HCT116 (cell line): ENCODE measurements at regions not wholly inside any gene's neighbourhood (a gene's known extent, or its start where the extent isn't known, plus 50 kb on each side); places are given as distances from the start of the nearest gene placed in this dataset.

ENCODE experiments used
- ATAC-seq: fragments of 200-7000 bp; cut with Tn5 transposase; 2 replicates; pipeline ENCODE4 v1.9.1; 2020; ENCODE audit warnings: mild to moderate bottlenecking, moderate library complexity
- BruUV-seq: library from RNA; stranded (reverse); fragments of 400-500 nt; replicated peaks from 2 replicates; lab custom pipeline; 2021; lab: Mats Ljungman, UMichigan
- CTCF ChIA-PET: fragments of 300-600 bp; sonication (Branson Sonifier 250); formaldehyde crosslinking; loops from one replicate; lab custom pipeline; 2021; ENCODE audit warnings: antibody characterized with exemption; lab: Charles Lee
- POLR2A ChIA-PET: fragments of 300-600, 350-600 bp; sonication (Branson Sonifier 250); formaldehyde crosslinking; loops from one replicate; lab custom pipeline; 2021; ENCODE audit warnings: antibody characterized with exemption; lab: Charles Lee
- RAD21 ChIA-PET, 2 experiments: fragments of 300-600 bp; sonication (Branson Sonifier 250); formaldehyde crosslinking; loops; one replicate each; lab custom pipeline; 2023; ENCODE audit warnings: low total read pairs in 2 of 2; ENCODE audit not compliant: uncharacterized antibody in 2 of 2, unreplicated experiment in 2 of 2, low non-redundant PET in 1 of 2; lab: Charles Lee
- DNase-seq: peaks from one replicate; pipeline ENCODE4 v3.0.0-alpha.2; 2010; ENCODE audit warnings: low read depth, low spot score
- H2AFZ ChIP-seq: fragments of 200-600 bp; shearing (Covaris generic), sonication (generic); 2 replicates; pipeline ENCODE4 v1.6.1; 2017; ENCODE audit warnings: low read depth, mixed run types, mixed read lengths, antibody characterized with exemption, low read length; ENCODE audit not compliant: poor library complexity, severe bottlenecking
- H3K27ac ChIP-seq: 2 replicates; pipeline ENCODE4 v1.5.1; 2012; ENCODE audit warnings: low read depth, low read length
- H3K27me3 ChIP-seq: fragments of 200-600 bp; sonication (generic); 2 replicates; pipeline ENCODE4 v1.6.1; 2016; ENCODE audit warnings: mixed run types, low read length, mixed read lengths; ENCODE audit not compliant: insufficient read depth
- H3K36me3 ChIP-seq, 2 experiments: fragments of 200-500 bp in 1 of 2; fragments of 200-600 bp in 1 of 2; sonication (Bioruptor generic) in 1 of 2; sonication (generic) in 1 of 2; 2 replicates each; pipeline versions ENCODE4 v1.5.1 to v1.6.1; 2014 to 2016; ENCODE audit warnings: low read length in 2 of 2, inconsistent platforms in 1 of 2, mixed read lengths in 1 of 2, mixed run types in 1 of 2; ENCODE audit not compliant: insufficient read depth in 2 of 2, control insufficient read depth in 1 of 2
- H3K4me1 ChIP-seq, 2 experiments: fragments of 200-600 bp in 1 of 2; sonication (generic) in 1 of 2; 2 replicates each; pipeline versions ENCODE4 v1.5.1 to v1.6.1; 2012 to 2017; ENCODE audit warnings: low read length in 2 of 2, inconsistent platforms in 1 of 2, mild to moderate bottlenecking in 1 of 2, mixed read lengths in 1 of 2, mixed run types in 1 of 2, moderate library complexity in 1 of 2; ENCODE audit not compliant: insufficient read depth in 2 of 2, control insufficient read depth in 1 of 2
- H3K4me2 ChIP-seq: fragments of 200-600 bp; sonication (generic); 2 replicates; pipeline ENCODE4 v1.6.1; 2017; ENCODE audit warnings: mixed run types, low read length, mixed read lengths
- H3K4me3 ChIP-seq, 2 experiments: fragments of 200-600 bp in 1 of 2; sonication (generic) in 1 of 2; replicated peaks in 1 of 2; 2 replicates each; pipeline ENCODE4 v1.5.1; 2011 to 2016; ENCODE audit warnings: low read length in 2 of 2, control low read depth in 1 of 2, low read depth in 1 of 2, mild to moderate bottlenecking in 1 of 2, mixed read lengths in 1 of 2, mixed run types in 1 of 2
- H3K79me2 ChIP-seq: fragments of 200-600 bp; sonication (generic); 2 replicates; pipeline ENCODE4 v1.6.1; 2017; ENCODE audit warnings: mild to moderate bottlenecking, mixed run types, low read length, moderate library complexity, mixed read lengths; ENCODE audit not compliant: insufficient read depth
- H3K9ac ChIP-seq: fragments of 200-600 bp; sonication (generic); 2 replicates; pipeline ENCODE4 v1.6.1; 2016; ENCODE audit warnings: low read length, mixed read lengths
- H3K9me2 ChIP-seq: fragments of 200-600 bp; sonication (generic), shearing (Covaris generic); 2 replicates; pipeline ENCODE4 v1.6.1; 2017; ENCODE audit warnings: mixed run types, mild to moderate bottlenecking, moderate library complexity; ENCODE audit not compliant: insufficient read depth
- H3K9me3 ChIP-seq, 2 experiments: fragments of 200-500 bp in 1 of 2; fragments of 200-600 bp in 1 of 2; sonication (Bioruptor generic) in 1 of 2; sonication (generic) in 1 of 2; 2 replicates each; pipeline ENCODE4 v1.6.1; 2014 to 2017; ENCODE audit warnings: low read length in 2 of 2, mixed read lengths in 2 of 2, inconsistent platforms in 1 of 2, low read depth in 1 of 2, mild to moderate bottlenecking in 1 of 2, mixed run types in 1 of 2, moderate library complexity in 1 of 2; ENCODE audit not compliant: control insufficient read depth in 1 of 2, insufficient read depth in 1 of 2
- H4K20me1 ChIP-seq: fragments of 200-600 bp; sonication (generic), shearing (Covaris generic); 2 replicates; pipeline ENCODE4 v1.6.1; 2017; ENCODE audit warnings: mixed run types, mild to moderate bottlenecking, moderate library complexity; ENCODE audit not compliant: insufficient read depth
- EGR1 ChIP-seq: IDR thresholded peaks from 2 replicates; pipeline ENCODE4 v1.6.1; 2012; ENCODE audit warnings: low read depth
- EZH2 ChIP-seq: fragments of 200-600 bp; sonication (generic); IDR thresholded peaks from 2 replicates; pipeline ENCODE4 v1.6.1; 2017; ENCODE audit warnings: antibody characterized with exemption, mixed run types
- FOSL1 ChIP-seq: IDR thresholded peaks from 2 replicates; pipeline ENCODE4 v1.6.1; 2012; ENCODE audit warnings: low read depth
- JUND ChIP-seq: IDR thresholded peaks from 2 replicates; pipeline ENCODE4 v1.6.1; 2012
- MAX ChIP-seq: IDR thresholded peaks from 2 replicates; pipeline ENCODE4 v1.6.1; 2012
- SIN3A ChIP-seq: IDR thresholded peaks from 2 replicates; pipeline ENCODE4 v1.6.1; 2012; ENCODE audit warnings: low read depth
- SP1 ChIP-seq: IDR thresholded peaks from 2 replicates; pipeline ENCODE4 v1.6.1; 2012; ENCODE audit warnings: low read depth
- SRF ChIP-seq: IDR thresholded peaks from 2 replicates; pipeline ENCODE4 v1.6.1; 2012; ENCODE audit warnings: low read depth
- YY1 ChIP-seq: IDR thresholded peaks from 2 replicates; pipeline ENCODE4 v1.6.1; 2011; ENCODE audit warnings: low read length, low read depth, moderate library complexity, mild to moderate bottlenecking; ENCODE audit not compliant: insufficient replicate concordance; ENCODE audit errors: extremely low read depth
- intact Hi-C: fragments of 100-400 bp; cut with micrococcal nuclease; formaldehyde crosslinking; loops from 2 replicates; pipeline ENCODE4 v1.10.0; 2022

DNA sequence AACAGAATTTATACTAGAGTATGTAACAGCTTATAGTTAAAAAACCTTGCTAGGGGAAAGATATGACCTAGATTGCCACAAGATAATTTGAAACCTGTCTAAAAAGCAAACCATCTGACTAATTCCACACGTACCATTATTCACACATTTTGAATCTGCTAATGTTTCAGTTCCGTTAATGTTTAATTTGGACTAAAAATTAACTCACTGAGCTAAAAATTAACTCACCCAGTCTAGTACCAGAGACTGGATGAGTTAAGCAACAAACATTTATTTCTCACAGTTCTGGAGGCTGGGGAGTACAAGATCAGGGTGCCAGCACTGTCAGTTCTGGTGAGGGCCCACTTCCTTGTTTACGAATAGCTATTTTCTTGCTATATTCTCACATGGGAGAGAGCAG is 231.5 kb upstream of the DIAPH2 start:
- ChIA-PET POLR2A (no interaction called here), RAD21 (no interaction called here), CTCF (no interaction called here)
- Histone ChIP-seq H3K36me3 (no peaks in the 10 kb centered on the region), H3K9ac (no peak overlapping the region), H3K79me2 (no peaks in the 10 kb centered on the region), H2AFZ (no peak overlapping the region), H3K27ac (no peak overlapping the region), H3K27me3 (no peaks in the 10 kb centered on the region), H3K4me3 (no peak overlapping the region), H4K20me1 (no peaks in the 10 kb centered on the region), H3K9me2 (no peaks in the 10 kb centered on the region), H3K4me2 (no peak overlapping the region), H3K9me3 (no peaks in the 10 kb centered on the region), H3K4me1 (no peaks in the 10 kb centered on the region)
- ATAC-seq (no peak), DNase-seq (no peak)
- intact Hi-C loops: no loop called here
- BruUV-seq: no TSS peak
- TF ChIP-seq EZH2 (no peak), FOSL1 (no peak), SP1 (no peak), MAX (no peak)

- CTCF ChIA-PET: no interaction called here
- Histone ChIP-seq H3K9me3 (no peaks in the 10 kb centered on the region), H3K9ac (no peak overlapping the region), H2AFZ (no peak overlapping the region), H3K4me3 (no peak overlapping the region), H3K4me2 (no peak overlapping the region), H4K20me1 (no peaks in the 10 kb centered on the region), H3K9me2 (no peaks in the 10 kb centered on the region), H3K36me3 (no peaks in the 10 kb centered on the region), H3K27me3 (no peaks in the 10 kb centered on the region), H3K27ac (no peak overlapping the region), H3K4me1 (no peaks in the 10 kb centered on the region), H3K79me2 (no peaks in the 10 kb centered on the region)
- DNase-seq: no peak
- intact Hi-C loops: no loop called here
- RAD21 ChIA-PET: no interaction called here
- no peak for TF ChIP-seq SRF
- TF ChIP-seq JUND: no peak
- no peak for TF ChIP-seq YY1
- no peak for TF ChIP-seq SIN3A
- no peak for TF ChIP-seq EGR1
- ATAC-seq: no peak
- BruUV-seq: no TSS peak
- POLR2A ChIA-PET: no interaction called here
These were observed 229.6 kb upstream of the DIAPH2 start for GRCh38 chrX:96455078-96455477.
